ENCODE measurements at regions not wholly inside any gene's neighbourhood (a gene's known extent, or its start where the extent isn't known, plus 50 kb on each side); places are given as distances from the start of the nearest gene placed in this dataset.

DNA sequence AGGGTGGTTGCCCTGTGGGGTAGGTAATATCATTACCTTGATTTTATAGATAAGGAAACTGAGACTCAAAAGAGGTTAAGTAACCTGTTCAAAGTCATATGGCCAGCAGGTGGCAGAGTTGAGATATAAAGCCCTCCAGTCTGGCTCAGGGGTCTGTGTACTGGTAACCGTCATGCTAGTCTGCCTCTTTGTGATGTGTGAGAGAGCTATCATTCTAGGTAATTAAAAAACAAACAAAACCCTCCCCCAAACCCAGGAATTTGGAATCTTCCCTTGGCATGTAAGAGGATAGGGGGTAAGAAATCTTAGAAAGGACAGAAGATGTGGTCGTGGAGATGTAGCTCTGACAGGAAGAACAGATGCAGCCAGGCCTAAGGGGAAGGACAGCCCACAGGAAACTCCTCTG is 206.0 kb downstream of the CDC5L start (continued):
- TF ChIP-seq FOSL2 (IDR thresholded peaks at IDR 0.05; ENCODE audit: borderline replicate concordance, low read depth) (no peak), SMC3 (IDR thresholded peaks at IDR 0.05; ENCODE audit: low read depth, low read length) (peak; percentile 49)

DNA sequence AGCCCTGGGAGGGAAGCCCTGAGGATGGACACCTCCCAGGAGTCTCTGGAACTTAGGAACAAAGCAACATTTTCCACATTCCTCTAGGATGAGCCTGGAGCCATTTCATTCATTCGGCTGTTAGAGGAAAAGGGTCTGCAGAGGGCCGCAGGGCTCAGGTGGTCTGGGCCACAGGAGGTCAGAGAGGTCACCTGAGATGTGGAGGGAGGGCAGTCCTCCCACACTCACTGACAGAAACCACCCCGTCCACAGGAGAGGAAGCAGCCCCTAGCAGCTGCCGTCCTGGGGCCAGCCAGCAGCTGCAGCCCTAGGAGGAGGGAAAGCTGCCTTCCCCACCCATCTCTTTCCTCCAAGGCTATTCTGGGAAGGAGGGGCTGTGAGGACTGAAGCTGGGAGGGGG is 207.0 kb downstream of the CDC5L start:
- POLR2A ChIA-PET = no interaction called here
- Histone ChIP-seq H3K4me3 (ENCODE audit: low read depth in 2 of 2, low read length in 1 of 2) (no peak overlapping the region), H3F3A (replicated peaks; ENCODE audit: insufficient read depth) (no peaks in the 10 kb centered on the region), H3K9ac (no peak overlapping the region), H3K27ac (ENCODE audit: low read depth in 2 of 2, low read length in 1 of 2) (no peak overlapping the region), H3K27me3 (ENCODE audit: insufficient read depth) (peaks cover 14% of the 10 kb centered on the region; the same call in 1 of the 2 replicates), H3K9me3 (no peaks in the 10 kb centered on the region), H3K36me3 (replicated peaks in 1 of 2; ENCODE audit: control insufficient read depth in 1 of 2, insufficient read depth in 2 of 2, low read length in 1 of 2) (no peaks in the 10 kb centered on the region), H3K9me2 (no peaks in the 10 kb centered on the region), H3K4me1 (ENCODE audit: control insufficient read depth in 1 of 2, insufficient read depth in 2 of 2, low read depth in 1 of 2, low read length in 1 of 2) (no peaks in the 10 kb centered on the region), H3K4me2 (no peak overlapping the region), H4K20me1 (ENCODE audit: insufficient read depth) (no peaks in the 10 kb centered on the region), H2AFZ (ENCODE audit: low read depth) (no peak overlapping the region), H3K79me2 (ENCODE audit: insufficient read depth) (no peaks in the 10 kb centered on the region)
- TF ChIP-seq TCF12 (IDR thresholded peaks at IDR 0.05) (no peak), CHD2 (IDR thresholded peaks at IDR 0.05; ENCODE audit: low read length, partially characterized antibody) (no peak), RCOR1 (IDR thresholded peaks at IDR 0.05; ENCODE audit: low read length) (no peak), EP300 (IDR thresholded peaks at IDR 0.05; ENCODE audit: borderline replicate concordance in 1 of 2, low read depth in 1 of 2, low read length in 1 of 2) (no peak), SIN3A (IDR thresholded peaks at IDR 0.05; ENCODE audit: borderline replicate concordance, low read depth, low read length) (no peak), RAD21 (IDR thresholded peaks at IDR 0.05; ENCODE audit: low read length) (no peak), GATA2 (CRISPR knock-in tag; IDR thresholded peaks at IDR 0.05) (no peak)
- TF ChIP-seq, protein P1, sequence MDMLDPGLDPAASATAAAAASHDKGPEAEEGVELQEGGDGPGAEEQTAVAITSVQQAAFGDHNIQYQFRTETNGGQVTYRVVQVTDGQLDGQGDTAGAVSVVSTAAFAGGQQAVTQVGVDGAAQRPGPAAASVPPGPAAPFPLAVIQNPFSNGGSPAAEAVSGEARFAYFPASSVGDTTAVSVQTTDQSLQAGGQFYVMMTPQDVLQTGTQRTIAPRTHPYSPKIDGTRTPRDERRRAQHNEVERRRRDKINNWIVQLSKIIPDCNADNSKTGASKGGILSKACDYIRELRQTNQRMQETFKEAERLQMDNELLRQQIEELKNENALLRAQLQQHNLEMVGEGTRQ (IDR thresholded peaks at IDR 0.05; ENCODE audit: borderline replicate concordance, low read depth, low read length) = no peak
- TF ChIP-seq, protein P2, sequence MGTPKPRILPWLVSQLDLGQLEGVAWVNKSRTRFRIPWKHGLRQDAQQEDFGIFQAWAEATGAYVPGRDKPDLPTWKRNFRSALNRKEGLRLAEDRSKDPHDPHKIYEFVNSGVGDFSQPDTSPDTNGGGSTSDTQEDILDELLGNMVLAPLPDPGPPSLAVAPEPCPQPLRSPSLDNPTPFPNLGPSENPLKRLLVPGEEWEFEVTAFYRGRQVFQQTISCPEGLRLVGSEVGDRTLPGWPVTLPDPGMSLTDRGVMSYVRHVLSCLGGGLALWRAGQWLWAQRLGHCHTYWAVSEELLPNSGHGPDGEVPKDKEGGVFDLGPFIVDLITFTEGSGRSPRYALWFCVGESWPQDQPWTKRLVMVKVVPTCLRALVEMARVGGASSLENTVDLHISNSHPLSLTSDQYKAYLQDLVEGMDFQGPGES (IDR thresholded peaks at IDR 0.05; ENCODE audit: low read depth, low read length) = no peak
- TF ChIP-seq, protein P3, sequence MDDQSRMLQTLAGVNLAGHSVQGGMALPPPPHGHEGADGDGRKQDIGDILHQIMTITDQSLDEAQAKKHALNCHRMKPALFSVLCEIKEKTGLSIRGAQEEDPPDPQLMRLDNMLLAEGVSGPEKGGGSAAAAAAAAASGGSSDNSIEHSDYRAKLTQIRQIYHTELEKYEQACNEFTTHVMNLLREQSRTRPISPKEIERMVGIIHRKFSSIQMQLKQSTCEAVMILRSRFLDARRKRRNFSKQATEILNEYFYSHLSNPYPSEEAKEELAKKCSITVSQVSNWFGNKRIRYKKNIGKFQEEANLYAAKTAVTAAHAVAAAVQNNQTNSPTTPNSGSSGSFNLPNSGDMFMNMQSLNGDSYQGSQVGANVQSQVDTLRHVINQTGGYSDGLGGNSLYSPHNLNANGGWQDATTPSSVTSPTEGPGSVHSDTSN (IDR thresholded peaks at IDR 0.05) = no peak
- TF ChIP-seq, protein P4, sequence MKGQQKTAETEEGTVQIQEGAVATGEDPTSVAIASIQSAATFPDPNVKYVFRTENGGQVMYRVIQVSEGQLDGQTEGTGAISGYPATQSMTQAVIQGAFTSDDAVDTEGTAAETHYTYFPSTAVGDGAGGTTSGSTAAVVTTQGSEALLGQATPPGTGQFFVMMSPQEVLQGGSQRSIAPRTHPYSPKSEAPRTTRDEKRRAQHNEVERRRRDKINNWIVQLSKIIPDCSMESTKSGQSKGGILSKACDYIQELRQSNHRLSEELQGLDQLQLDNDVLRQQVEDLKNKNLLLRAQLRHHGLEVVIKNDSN (IDR thresholded peaks at IDR 0.05; ENCODE audit: borderline replicate concordance, low read depth) = no peak
- 48% methylated on average over 4 of the region's 4 CpGs for whole genome bisulfite sequencing (ENCODE audit: low lambda C conversion rate)
- CTCF ChIA-PET = interaction anchor here (1.0 to 2.5 kb wide), 8 partner anchors 10 to 1120 kb away, joined by 3 to 19 read pairs (median 6); no protein-coding TSS in a partner anchor
- DNase-seq = no peak

Data from SK-N-SH (cell line).